Myocyte (in vitro differentiated cells): ENCODE measurements at regions not wholly inside any gene's neighbourhood (a gene's known extent, or its start where the extent isn't known, plus 50 kb on each side); places are given as distances from the start of the nearest gene placed in this dataset.

ENCODE experiments used
- DNase-seq: peaks from one replicate; pipeline ENCODE4 v3.0.0-alpha.2; 2012; ENCODE audit warnings: low read depth

DNA sequence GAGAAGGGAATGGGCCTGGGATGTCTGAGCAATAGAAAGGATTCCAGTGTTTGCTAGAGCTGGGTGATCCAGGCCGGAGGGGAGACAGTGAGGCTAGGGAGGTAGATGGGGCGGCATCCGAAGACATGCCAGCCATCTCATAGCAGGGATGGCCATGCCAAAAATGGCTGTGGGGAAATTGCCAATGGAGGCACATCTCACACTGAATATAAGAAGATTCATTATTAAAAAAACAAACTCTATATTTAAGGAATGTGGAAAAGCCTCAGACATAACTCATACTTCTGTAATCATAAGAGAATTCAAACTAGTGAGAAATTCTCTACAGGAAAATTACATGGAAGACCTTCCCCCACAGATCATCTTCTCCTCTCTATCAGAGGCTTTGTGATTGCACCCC is 289.2 kb downstream of the FGF9 start:
- DNase-seq: no peak

- DNase-seq: no peak
Measured at GRCh38 chr13:21964686-21965085, 293.8 kb downstream of the FGF9 start.

DNA sequence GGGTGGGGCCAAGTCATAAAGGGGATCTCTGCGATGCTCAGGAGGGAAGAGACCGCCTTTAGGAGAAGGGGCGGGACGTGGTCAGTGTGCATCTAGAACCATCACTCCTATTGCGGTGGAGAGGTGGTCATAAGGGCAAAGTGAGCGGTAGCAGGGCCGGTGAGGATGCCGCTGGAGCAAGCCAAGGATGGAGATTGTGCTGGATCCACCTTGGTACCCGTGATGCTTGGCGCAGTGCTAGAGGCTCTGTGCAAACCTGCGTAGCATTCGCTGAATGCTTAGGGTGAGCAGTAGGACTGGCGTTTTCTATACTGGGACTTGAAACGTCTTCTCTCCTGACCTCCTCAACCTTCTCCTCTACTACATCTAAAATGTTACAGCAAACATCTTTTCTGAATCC is 294.2 kb downstream of the FGF9 start:
- no peak for DNase-seq

DNA sequence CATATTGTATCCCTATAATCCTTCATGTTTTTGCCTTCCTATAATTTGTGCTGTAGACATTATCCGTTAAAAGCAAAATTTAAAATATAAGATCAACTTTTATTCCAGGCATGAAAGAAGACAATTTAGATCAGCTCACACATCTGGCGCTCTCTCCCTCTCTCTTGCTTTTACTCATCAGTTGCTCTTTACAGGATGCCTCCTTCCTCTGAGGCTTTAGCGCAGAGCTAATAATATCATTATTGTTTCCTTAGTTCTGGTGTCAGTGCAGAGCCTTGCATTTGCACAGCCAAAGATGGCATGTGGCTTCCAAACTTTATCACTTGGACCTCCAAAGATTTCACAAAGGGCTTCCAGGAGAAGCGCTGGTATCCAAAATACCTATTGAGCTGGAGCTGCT is 295.1 kb downstream of the FGF9 start:
- DNase-seq: no peak

DNA sequence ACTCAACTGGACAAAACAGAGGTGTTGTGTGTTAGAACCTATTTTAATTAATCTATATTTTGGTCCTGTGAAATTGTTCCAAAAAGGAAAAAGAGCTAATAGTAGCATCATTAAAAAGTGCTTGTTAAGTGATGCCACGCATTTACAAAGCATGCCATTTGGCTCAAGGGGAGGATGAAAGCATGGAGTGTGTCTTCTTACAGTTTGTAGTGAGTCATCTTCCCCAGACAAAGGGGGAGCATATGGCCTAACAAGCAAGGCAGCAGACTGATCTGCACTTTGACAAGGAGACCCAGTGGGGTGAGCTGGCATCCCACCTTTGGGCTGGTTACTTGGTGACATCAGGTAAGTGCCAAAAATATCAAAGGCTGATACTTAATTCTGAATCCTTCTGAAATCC is 297.0 kb downstream of the FGF9 start:
- no peak for DNase-seq

DNA sequence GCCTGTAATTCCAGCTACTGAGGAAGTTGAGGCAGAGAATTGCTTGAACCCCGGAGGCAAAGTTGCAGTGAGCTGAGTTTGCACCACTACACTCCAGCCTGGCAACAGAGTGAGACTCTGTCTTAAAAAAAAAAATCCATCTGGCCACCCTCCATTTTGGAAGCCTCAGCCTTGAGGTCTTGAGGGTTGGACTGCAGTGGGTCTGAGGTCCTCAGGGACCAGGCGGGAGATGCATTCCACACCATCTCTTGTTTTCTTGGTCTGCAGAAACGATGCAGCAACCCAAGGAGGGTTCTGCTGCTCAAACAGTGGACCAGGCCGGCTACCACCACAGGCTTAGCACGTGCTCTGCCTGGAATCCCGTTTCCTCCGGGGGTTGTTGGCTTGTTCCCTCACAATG is 299.3 kb downstream of the FGF9 start:
- no peak for DNase-seq

DNA sequence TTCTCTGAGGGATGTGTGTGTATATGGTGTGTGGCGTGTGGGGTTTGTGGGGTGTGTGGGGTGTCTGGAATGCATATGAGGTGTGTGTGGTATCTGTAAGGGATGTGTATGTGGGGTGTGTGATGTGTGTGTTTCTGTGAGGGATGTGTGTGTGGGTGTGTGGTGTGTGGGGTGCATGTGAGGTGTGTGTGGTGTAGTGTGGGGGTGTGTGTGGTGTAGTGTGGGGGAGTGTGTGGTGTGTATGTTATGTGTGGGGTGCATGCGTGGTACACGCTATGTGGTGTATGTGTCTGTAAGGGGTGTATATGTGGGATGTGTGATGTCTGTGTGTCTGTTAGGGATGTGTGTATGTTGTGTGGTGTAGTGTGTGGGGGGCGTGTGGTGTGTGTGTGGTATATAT is 300.0 kb downstream of the FGF9 start:
- no peak for DNase-seq

DNA sequence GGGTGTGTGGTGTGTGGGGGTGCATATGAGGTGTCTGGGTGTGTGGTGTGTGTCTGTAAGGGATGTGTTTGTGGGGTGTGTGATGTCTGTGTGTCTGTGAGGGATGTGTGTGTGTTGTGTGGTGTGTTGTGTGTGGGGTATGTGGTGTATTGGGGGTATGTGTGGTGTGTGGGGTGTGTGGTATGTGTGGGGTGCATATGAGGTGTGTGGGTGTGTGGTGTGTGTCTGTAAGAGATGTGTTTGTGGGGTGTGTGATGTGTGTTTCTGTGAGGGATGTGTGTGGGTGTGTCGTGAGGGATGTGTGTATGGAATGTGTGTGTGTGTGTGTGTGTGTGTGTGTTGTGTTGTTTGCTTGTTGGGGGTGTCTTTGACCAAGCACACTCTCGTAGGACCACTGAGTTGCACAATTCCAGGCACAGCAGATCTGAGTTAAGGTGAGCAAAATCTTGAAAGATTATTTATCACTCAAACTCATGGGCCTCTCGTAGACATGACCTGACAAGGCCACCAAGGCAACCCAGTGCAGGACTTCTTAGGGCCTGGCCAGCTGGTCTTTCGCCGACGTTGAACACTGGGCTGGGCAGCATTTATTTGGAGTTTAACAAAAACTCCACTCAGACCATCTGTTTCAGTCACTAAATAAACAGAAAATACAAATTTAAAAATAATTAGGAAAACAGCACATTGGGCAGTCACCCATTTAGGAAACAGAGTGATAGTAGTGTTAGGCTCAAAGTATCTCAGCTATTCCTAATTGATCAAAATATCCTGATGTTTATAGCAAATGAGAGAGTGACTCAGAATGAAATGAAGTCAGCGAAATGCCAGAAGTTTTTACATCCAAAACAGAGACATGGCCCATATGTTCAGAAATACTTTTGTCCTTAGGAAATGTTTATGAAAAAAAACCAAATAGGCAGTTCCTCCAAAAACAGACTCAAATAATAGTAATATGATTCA is 301.1 kb downstream of the FGF9 start:
- DNase-seq: no peak

DNA sequence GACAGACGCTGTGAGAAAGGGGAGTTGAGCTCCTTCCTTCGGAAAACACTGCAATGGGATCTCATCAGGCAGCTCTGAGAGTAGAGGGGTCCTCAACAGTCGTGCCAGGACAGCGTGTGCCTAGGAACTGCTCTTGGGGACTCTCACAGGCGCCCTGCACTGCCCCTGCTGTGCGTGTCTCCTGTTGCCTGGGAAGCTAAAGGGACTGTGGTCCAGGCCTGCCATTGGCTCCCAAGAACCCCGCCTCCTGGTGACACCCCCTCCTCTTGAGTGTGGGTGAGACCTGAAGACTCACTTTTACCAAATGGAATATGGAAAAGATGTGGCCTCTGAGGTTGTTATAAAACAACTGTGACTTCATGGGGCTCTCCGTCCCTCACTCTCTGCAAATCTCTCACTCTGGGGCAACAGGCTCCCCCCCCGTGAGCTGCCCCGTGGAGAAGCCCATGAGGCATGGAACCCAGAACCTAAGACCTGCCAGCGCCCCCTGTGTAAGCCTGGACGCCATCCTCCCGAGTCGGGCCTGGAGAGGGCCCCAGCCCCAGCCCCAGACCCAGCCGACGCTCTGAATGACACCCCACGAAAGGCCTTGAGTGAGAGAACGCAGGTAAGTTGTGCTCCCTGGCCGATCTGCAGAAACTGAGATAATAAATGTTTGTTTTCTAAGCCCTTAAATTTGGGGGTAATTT is 302.7 kb downstream of the FGF9 start:
- DNase-seq: no peak

GRCh38 chr13:21974741-21975140 is 303.9 kb downstream of the FGF9 start:
- no peak for DNase-seq

DNA sequence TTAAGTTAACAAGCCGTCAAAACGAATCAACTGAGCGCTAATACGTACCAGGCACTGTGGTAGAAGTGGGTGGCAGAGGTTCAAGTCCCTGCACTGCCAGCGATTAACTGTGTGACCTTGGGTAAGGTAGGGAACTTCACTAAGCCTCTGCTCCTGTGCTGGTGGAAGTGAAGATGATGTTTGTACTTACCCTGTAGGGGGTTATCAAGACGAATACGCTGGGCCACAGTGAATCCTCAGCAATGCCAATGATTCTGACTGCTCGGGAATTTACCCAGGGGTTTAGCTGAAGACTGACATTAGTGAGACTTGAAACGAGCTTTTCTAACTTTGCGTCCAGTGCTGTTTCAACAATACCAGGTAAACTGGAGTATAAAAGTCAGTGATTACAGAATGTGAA is 305.3 kb downstream of the FGF9 start:
- DNase-seq: no peak

DNA sequence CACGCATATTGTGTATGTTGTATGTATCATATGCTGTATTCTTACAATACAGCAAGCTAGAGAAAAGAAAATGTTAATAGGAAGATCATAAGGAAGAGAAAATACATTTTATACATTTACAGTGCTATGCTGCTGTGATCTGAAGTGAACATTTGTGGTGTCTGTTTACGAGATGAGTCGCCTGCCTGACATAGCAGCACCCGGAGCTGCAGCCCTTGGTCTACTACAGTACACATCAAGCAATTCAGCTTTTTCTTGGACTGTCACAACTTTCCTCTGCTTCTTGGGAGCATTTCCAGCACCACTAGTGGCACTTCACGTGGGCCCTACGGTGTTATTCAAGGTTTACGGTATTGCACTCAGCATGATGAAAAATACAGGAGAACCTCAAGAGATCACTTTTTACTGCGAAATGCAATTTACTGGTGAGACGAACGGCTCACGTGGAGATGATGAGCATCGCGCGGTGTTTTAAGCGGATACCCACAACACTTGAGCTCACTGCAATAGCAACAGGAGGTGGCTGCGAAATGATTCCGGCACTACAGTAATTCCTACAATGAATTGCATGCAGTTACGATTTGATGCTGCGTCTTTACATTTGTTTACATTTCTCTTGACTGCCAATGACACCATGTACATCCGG is 308.4 kb downstream of the FGF9 start:
- DNase-seq: no peak

DNA sequence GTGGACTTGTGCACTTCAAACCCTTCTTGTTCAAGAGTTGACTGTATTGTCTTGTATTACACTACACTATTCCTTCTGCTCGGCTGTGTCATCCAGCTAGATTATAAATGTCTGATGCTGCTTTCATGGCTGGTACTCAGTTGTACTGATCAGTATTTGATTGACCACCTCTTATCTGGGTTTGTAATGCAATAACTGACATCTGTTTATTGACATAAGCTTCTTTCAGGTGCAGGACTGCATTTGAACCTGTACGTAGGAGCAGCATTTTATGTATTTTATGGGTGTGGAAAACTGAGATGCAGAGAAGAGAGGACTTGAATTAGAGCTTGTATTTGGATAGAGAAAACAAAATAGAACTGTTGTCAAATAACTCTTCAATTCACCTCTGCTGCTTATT is 309.2 kb downstream of the FGF9 start:
- DNase-seq: no peak

DNA sequence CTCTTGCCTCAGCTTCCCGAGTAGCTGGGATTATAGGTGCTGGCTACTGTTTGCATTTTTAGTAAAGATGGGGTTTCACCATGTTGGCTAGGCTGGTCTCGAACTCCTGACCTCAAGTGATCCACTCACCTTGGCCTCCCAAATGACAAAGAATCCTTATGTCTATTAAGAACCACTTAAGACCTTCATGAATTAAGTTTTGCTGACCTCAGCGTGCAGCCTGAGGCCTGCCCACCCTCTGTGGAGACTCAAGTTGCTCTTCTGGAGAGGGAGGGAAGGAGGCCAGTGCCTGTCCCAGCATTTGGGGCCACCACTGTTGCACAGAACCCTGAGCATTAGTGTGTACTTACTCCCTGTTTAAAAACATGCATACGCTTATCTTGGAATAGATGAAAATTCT is 313.3 kb downstream of the FGF9 start:
- DNase-seq: no peak

DNA sequence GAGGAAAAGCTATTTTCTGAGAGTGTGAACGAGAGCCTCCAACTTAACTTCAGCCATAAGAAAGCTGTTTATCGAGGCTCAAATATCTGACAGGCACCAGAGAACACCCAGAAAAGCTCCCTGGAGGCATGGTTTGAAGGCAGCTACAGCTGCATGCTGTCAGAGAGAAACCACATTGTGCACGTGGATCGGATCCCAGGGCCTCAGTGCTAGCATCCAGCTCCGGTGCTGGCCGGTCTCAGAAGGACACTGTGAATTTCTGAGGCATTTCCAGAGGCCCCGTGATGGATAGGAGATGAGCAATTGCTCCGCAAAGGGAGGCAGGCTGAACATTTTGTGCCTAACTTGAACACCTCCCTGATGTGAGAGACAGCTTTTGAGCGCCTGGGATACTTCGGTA is 315.7 kb downstream of the FGF9 start:
- DNase-seq: no peak

- DNase-seq: no peak
Measured at GRCh38 chr13:21987793-21988192, 316.9 kb downstream of the FGF9 start.

- DNase-seq: no peak
Measured at GRCh38 chr13:21988624-21989023, 317.8 kb downstream of the FGF9 start.

- no peak for DNase-seq
Measured at GRCh38 chr13:21996049-21996448, 325.2 kb downstream of the FGF9 start.

GRCh38 chr13:21997726-21998125 is 326.9 kb downstream of the FGF9 start:
- DNase-seq: no peak

DNA sequence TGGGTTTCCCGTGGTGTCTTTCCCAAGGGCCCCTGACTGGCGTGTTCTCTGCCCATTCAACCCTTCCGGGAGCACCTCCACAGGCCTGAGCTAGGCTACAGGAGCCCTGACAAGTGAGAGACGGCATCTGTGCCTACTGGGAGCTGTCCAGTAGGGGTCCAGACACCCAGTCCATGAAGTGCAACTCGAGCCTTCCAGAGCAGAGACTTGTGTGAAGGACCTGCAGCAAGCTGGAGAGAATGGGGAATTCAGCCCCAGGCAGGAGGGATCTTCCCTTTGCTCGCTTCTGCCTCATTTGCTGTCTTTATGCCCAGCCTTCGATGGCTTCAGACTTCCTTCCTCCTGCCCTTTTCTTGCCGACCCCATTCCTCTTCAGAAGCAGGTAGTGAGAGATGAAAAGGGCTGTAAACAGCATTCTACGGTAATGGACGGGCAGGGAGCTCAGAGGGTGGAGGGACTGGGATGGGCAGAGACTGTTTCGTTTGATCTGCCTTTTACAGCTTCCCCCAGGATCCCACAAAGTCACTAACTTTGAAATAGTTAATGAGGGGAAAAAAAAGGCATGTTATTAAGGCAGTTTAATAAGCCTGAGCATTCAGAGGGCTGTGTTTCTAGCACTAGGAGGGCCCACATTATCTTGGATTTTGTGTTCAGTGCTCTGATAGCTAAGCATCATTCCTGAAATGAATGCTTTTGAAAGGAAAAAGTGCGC is 327.6 kb downstream of the FGF9 start:
- no peak for DNase-seq

GRCh38 chr13:21999666-22000065 is 328.8 kb downstream of the FGF9 start:
- DNase-seq: no peak

GRCh38 chr13:22000191-22000590 is 329.3 kb downstream of the FGF9 start:
- no peak for DNase-seq
